H1 (cell line): ENCODE measurements at regions not wholly inside any gene's neighbourhood (a gene's known extent, or its start where the extent isn't known, plus 50 kb on each side); places are given as distances from the start of the nearest gene placed in this dataset.

Experiments used
- BRCA1 ChIP-seq: IDR thresholded peaks from 2 replicates; pipeline ENCODE4 v1.6.1; 2012; ENCODE audit warnings: low read depth, low read length, improper control_type of control experiment
- CBX8 ChIP-seq: fragments of 300-800, 300-1000 bp; sonication (generic); IDR thresholded peaks from 2 replicates; pipeline ENCODE4 v1.7.1; 2016; ENCODE audit warnings: low read depth, low read length, borderline replicate concordance
- CHD1 ChIP-seq: IDR thresholded peaks from 2 replicates; pipeline ENCODE4 v1.6.1; 2012; ENCODE audit warnings: low read depth, low read length, improper control_type of control experiment
- CHD2 ChIP-seq: IDR thresholded peaks from 2 replicates; pipeline ENCODE4 v1.6.1; 2012; ENCODE audit warnings: low read length, improper control_type of control experiment
- JUND ChIP-seq: IDR thresholded peaks from 2 replicates; pipeline ENCODE4 v1.6.1; 2011; ENCODE audit warnings: mild to moderate bottlenecking, improper control_type of control experiment, low read length
- SP2 ChIP-seq: IDR thresholded peaks from 2 replicates; pipeline ENCODE4 v1.6.1; 2012; ENCODE audit warnings: mild to moderate bottlenecking, low read length, inconsistent platforms
- TF ChIP-seq, protein P1 (sequence below), 3 experiments: IDR thresholded peaks; 1 replicate in 2 of 3; 2 replicates in 1 of 3; pipeline versions ENCODE4 v1.5.1 to v1.6.1; 2011; ENCODE audit warnings: low read length in 3 of 3, mild to moderate bottlenecking in 3 of 3, inconsistent platforms in 2 of 3, low read depth in 1 of 3, moderate library complexity in 1 of 3; ENCODE audit not compliant: insufficient read depth in 1 of 3; ENCODE audit errors: control extremely low read depth in 1 of 3

DNA sequence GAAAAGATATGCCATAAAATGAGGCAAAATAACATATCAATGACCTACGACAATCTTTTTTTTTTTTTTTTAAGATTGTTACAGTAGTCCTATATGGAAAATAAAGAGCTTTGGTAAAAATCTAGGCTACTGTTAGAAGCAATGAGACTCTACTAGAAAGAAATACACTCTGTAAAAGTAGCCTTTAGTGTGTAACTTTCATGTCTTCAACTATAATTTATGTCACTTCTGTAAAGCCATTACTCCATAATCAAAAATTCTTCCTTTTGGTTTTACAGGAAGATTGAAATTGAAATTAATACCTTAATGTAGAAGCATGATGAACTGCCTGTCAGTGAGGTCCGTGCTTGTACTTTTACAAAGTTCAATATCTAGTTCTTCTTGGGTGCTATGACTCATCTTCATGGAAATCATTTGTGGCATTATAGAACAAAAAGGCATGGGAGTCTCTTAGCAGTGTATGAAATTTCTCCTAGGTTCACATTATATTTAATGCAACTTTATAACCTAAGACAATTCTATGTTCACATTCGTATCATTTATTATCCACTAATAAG is 1393.1 kb downstream of the EFNA5 start:
- no peak for TF ChIP-seq BRCA1
- TF ChIP-seq JUND, result no peak
- TF ChIP-seq, protein P1, sequence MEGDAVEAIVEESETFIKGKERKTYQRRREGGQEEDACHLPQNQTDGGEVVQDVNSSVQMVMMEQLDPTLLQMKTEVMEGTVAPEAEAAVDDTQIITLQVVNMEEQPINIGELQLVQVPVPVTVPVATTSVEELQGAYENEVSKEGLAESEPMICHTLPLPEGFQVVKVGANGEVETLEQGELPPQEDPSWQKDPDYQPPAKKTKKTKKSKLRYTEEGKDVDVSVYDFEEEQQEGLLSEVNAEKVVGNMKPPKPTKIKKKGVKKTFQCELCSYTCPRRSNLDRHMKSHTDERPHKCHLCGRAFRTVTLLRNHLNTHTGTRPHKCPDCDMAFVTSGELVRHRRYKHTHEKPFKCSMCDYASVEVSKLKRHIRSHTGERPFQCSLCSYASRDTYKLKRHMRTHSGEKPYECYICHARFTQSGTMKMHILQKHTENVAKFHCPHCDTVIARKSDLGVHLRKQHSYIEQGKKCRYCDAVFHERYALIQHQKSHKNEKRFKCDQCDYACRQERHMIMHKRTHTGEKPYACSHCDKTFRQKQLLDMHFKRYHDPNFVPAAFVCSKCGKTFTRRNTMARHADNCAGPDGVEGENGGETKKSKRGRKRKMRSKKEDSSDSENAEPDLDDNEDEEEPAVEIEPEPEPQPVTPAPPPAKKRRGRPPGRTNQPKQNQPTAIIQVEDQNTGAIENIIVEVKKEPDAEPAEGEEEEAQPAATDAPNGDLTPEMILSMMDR (IDR thresholded peaks at IDR 0.05; ENCODE audit: control extremely low read depth in 1 of 3, insufficient read depth in 1 of 3, low read depth in 1 of 3, low read length in 3 of 3), result no peak
- no peak for TF ChIP-seq CBX8
- TF ChIP-seq CHD1, result no peak
- no peak for TF ChIP-seq CHD2
- TF ChIP-seq SP2, result no peak
